Left lung (tissue), 4 donors: ENCODE measurements at regions not wholly inside any gene's neighbourhood (a gene's known extent, or its start where the extent isn't known, plus 50 kb on each side); places are given as distances from the start of the nearest gene placed in this dataset.

Experiments used
- ATAC-seq: fragments of 200-7000 bp; cut with Tn5 transposase; one replicate; pipeline ENCODE4 v1.9.1; 2020; ENCODE audit warnings: moderate library complexity
- DNase-seq, 4 donors: peaks; one replicate each; pipeline ENCODE4 v3.0.0-alpha.2; 2013 to 2020
- H3K27ac ChIP-seq, 2 donors: fragments of 200-600 bp; sonication (generic) in 1 of 2; one replicate each; pipeline versions ENCODE4 v1.5.0 to v1.8.0; 2020 to 2021
- H3K27me3 ChIP-seq, 2 donors: fragments of 200-600 bp; sonication (generic) in 1 of 2; one replicate each; pipeline versions ENCODE4 v1.5.0 to v1.8.0; 2020 to 2021
- H3K36me3 ChIP-seq, 2 donors: fragments of 200-600 bp; sonication (generic) in 1 of 2; one replicate each; pipeline versions ENCODE4 v1.5.0 to v1.8.0; 2020 to 2021
- H3K4me1 ChIP-seq, 2 donors: fragments of 200-600 bp; one replicate each; pipeline ENCODE4 v1.8.0; 2021
- H3K4me3 ChIP-seq, 2 donors: fragments of 200-600 bp; sonication (generic) in 1 of 2; one replicate each; pipeline versions ENCODE4 v1.5.0 to v1.8.0; 2020 to 2021; ENCODE audit warnings: mild to moderate bottlenecking in 1 of 2
- H3K9me3 ChIP-seq, 2 donors: fragments of 200-600 bp; sonication (generic) in 1 of 2; one replicate each; pipeline versions ENCODE4 v1.5.0 to v1.8.0; 2020 to 2021
- CTCF ChIP-seq, 2 donors: fragments of 200-600 bp; sonication (generic) in 1 of 2; IDR thresholded peaks; one replicate each; pipeline versions ENCODE4 v1.5.0 to v1.8.0; 2021; ENCODE audit warnings: antibody characterized with exemption in 2 of 2
- intact Hi-C, 2 donors: fragments of 100-400 bp; cut with DNase I; formaldehyde crosslinking; loops; one replicate each; pipeline versions ENCODE4 v1.11.2 to v1.14.2; 2022
- donor health status: DM: no; HTN: yes; CAD: no.
- donor health status: DM: no; HTN: no; CAD: no.

- no peak for DNase-seq
- Histone ChIP-seq H3K4me3 (no peak overlapping the region), H3K27me3 (no peaks in the 10 kb centered on the region), H3K4me1 (no peaks in the 10 kb centered on the region), H3K9me3 (no peaks in the 10 kb centered on the region), H3K27ac (no peak overlapping the region), H3K36me3 (no peaks in the 10 kb centered on the region)
- ATAC-seq, result no peak
- intact Hi-C loops, result no loop called here
- no peak for TF ChIP-seq CTCF (IDR thresholded peaks at IDR 0.05)
These were observed 67.2 kb upstream of the PHACTR1 start for GRCh38 chr6:12649325-12649724.

- no peaks in the 10 kb centered on the region for H3K36me3 ChIP-seq
- no peaks in the 10 kb centered on the region for H3K4me1 ChIP-seq
- ATAC-seq (no peak), DNase-seq (no peak)
- no peaks in the 10 kb centered on the region for H3K27me3 ChIP-seq
- intact Hi-C loops, result no loop called here
- no peak overlapping the region for H3K4me3 ChIP-seq
- no peaks in the 10 kb centered on the region for H3K9me3 ChIP-seq
- TF ChIP-seq CTCF (IDR thresholded peaks at IDR 0.05), result no peak
- no peak overlapping the region for H3K27ac ChIP-seq
These were observed 63.1 kb upstream of the PHACTR1 start for GRCh38 chr6:12653486-12653885.

GRCh38 chr6:12654107-12654506, 62.5 kb upstream of the PHACTR1 start:
- ATAC-seq (no peak), DNase-seq (no peak)
- Histone ChIP-seq H3K27me3 (no peaks in the 10 kb centered on the region), H3K4me3 (no peak overlapping the region), H3K9me3 (no peaks in the 10 kb centered on the region), H3K4me1 (no peaks in the 10 kb centered on the region), H3K36me3 (no peaks in the 10 kb centered on the region), H3K27ac (no peak overlapping the region)
- no peak for TF ChIP-seq CTCF (IDR thresholded peaks at IDR 0.05)
- intact Hi-C loops, result no loop called here

GRCh38 chr6:12654514-12654913, 62.1 kb upstream of the PHACTR1 start:
- Histone ChIP-seq H3K27me3 (no peaks in the 10 kb centered on the region), H3K4me1 (no peaks in the 10 kb centered on the region), H3K27ac (no peak overlapping the region), H3K9me3 (no peaks in the 10 kb centered on the region), H3K4me3 (no peak overlapping the region), H3K36me3 (no peaks in the 10 kb centered on the region)
- no peak for TF ChIP-seq CTCF (IDR thresholded peaks at IDR 0.05)
- no peak for ATAC-seq
- DNase-seq, result no peak
- intact Hi-C loops, result no loop called here

- Histone ChIP-seq H3K27me3 (no peaks in the 10 kb centered on the region), H3K27ac (no peak overlapping the region), H3K36me3 (no peaks in the 10 kb centered on the region), H3K9me3 (no peaks in the 10 kb centered on the region), H3K4me1 (no peaks in the 10 kb centered on the region), H3K4me3 (no peak overlapping the region)
- intact Hi-C loops, result no loop called here
- no peak for ATAC-seq
- DNase-seq, result no peak
- TF ChIP-seq CTCF (IDR thresholded peaks at IDR 0.05), result no peak
These were observed 59.7 kb upstream of the PHACTR1 start for GRCh38 chr6:12656906-12657305.
